ENCODE measurements at regions not wholly inside any gene's neighbourhood (a gene's known extent, or its start where the extent isn't known, plus 50 kb on each side); places are given as distances from the start of the nearest gene placed in this dataset.

GRCh38 chr2:145751155-145751554 is 1231.2 kb upstream of the ZEB2 start:
- H3K4me3 Mint-ChIP-seq (ENCODE audit: unreplicated experiment), result no peak overlapping the region
- H3K4me1 Mint-ChIP-seq (ENCODE audit: low read depth), result peaks cover 34% of the 10 kb centered on the region
- H3K9me3 Mint-ChIP-seq (ENCODE audit: low read depth), result no peaks in the 10 kb centered on the region
- H3K36me3 Mint-ChIP-seq (ENCODE audit: low read depth), result no peaks in the 10 kb centered on the region
- H3K27me3 Mint-ChIP-seq (ENCODE audit: low read depth), result no peaks in the 10 kb centered on the region
- H3K27ac Mint-ChIP-seq (ENCODE audit: unreplicated experiment), result peak overlapping the region; percentile 86
- TF ChIP-seq CTCF (IDR thresholded peaks at IDR 0.05), result no peak
- DNase-seq (ENCODE audit: low spot score), result no peak

DNA sequence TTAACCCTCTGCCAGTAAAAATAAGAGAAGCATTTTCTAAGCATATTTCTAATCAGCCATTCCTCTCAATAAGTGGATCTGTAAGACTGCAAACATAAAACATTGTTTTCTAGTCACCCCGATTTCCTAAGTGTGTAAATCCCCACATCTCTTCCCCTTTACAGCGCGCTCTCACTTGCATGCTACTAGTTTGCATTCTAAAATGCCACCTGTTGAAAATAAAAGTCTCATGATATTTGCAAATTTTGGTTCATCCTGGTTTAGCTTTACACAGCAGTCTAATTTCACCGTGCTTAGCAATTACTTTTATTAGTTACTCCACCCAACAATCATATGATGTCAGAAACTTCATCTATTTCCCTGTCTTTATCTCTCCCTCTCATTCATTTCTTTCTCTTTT is 1230.7 kb upstream of the ZEB2 start:
- Mint-ChIP-seq H3K36me3 (ENCODE audit: low read depth) (no peaks in the 10 kb centered on the region), H3K4me3 (ENCODE audit: unreplicated experiment) (no peak overlapping the region), H3K4me1 (ENCODE audit: low read depth) (peaks cover 34% of the 10 kb centered on the region), H3K27ac (ENCODE audit: unreplicated experiment) (peak overlapping the region; percentile 86), H3K9me3 (ENCODE audit: low read depth) (no peaks in the 10 kb centered on the region), H3K27me3 (ENCODE audit: low read depth) (no peaks in the 10 kb centered on the region)
- no peak for TF ChIP-seq CTCF (IDR thresholded peaks at IDR 0.05)
- DNase-seq (ENCODE audit: low spot score), result no peak

- TF ChIP-seq CTCF (IDR thresholded peaks at IDR 0.05), result no peak
- no peaks in the 10 kb centered on the region for H3K36me3 Mint-ChIP-seq (ENCODE audit: low read depth)
- peaks cover 35% of the 10 kb centered on the region for H3K4me1 Mint-ChIP-seq (ENCODE audit: low read depth)
- H3K9me3 Mint-ChIP-seq (ENCODE audit: low read depth), result no peaks in the 10 kb centered on the region
- no peak for DNase-seq (ENCODE audit: low spot score)
- no peak overlapping the region for H3K27ac Mint-ChIP-seq (ENCODE audit: unreplicated experiment)
- no peak overlapping the region for H3K4me3 Mint-ChIP-seq (ENCODE audit: unreplicated experiment)
- H3K27me3 Mint-ChIP-seq (ENCODE audit: low read depth), result no peaks in the 10 kb centered on the region
Observed at GRCh38 chr2:145750144-145750543, 1230.2 kb upstream of the ZEB2 start.

GRCh38 chr2:145749556-145749955 is 1229.6 kb upstream of the ZEB2 start:
- peaks cover 39% of the 10 kb centered on the region for H3K4me1 Mint-ChIP-seq (ENCODE audit: low read depth)
- no peaks in the 10 kb centered on the region for H3K27me3 Mint-ChIP-seq (ENCODE audit: low read depth)
- no peak overlapping the region for H3K27ac Mint-ChIP-seq (ENCODE audit: unreplicated experiment)

GRCh38 chr2:145748927-145749326 is 1229.0 kb upstream of the ZEB2 start:
- DNase-seq (ENCODE audit: low spot score), result no peak
- Mint-ChIP-seq H3K4me3 (ENCODE audit: unreplicated experiment) (no peak overlapping the region), H3K9me3 (ENCODE audit: low read depth) (no peaks in the 10 kb centered on the region), H3K36me3 (ENCODE audit: low read depth) (no peaks in the 10 kb centered on the region), H3K4me1 (ENCODE audit: low read depth) (peaks cover 39% of the 10 kb centered on the region), H3K27ac (ENCODE audit: unreplicated experiment) (no peak overlapping the region), H3K27me3 (ENCODE audit: low read depth) (no peaks in the 10 kb centered on the region)
- TF ChIP-seq CTCF (IDR thresholded peaks at IDR 0.05), result no peak

More at GRCh38 chr2:145749556-145749955, 1229.6 kb upstream of the ZEB2 start:
- TF ChIP-seq CTCF (IDR thresholded peaks at IDR 0.05), result no peak
- no peak for DNase-seq (ENCODE audit: low spot score)
- Mint-ChIP-seq H3K36me3 (ENCODE audit: low read depth) (no peaks in the 10 kb centered on the region), H3K9me3 (ENCODE audit: low read depth) (no peaks in the 10 kb centered on the region), H3K4me3 (ENCODE audit: unreplicated experiment) (no peak overlapping the region)
